ENCODE measurements at regions not wholly inside any gene's neighbourhood (a gene's known extent, or its start where the extent isn't known, plus 50 kb on each side); places are given as distances from the start of the nearest gene placed in this dataset.
"Not testable (repeated sequence)": the region's sequence is repeated elsewhere in the genome, so short reads cannot be mapped to it uniquely, and the experiment has no call there.

- no peak for DNase-seq
Observed at GRCh38 chr5:173667702-173668101, 51.3 kb upstream of the BOD1 start.

DNA sequence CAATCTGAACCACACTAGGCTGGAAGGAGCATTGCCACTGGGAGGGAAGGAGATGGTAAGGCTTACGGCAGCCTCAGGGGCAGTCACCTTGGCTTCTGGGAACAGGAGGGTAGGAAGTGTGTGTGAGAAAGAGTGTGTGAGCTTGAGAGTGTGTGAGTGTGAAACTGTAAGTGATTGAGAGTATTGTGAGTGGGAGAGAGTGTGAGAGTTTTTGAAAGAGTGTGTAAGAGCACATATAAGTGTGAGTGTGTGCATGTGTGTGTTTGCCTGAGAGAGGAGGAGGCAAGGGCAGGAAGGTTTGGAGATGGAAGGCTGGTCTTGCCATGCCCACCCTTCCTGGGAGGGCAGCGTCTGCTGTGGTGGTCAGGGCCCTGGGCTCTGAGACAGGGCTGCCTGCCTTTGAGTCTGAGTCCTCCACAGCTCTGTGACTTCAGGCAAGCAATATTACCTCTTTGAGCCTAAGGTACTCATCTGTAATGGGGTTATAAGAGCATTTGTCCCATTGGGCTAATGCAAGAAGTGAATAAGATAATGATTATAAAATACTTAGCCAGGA is 51.9 kb upstream of the BOD1 start:
- DNase-seq, result no peak

GRCh38 chr5:173668910-173669309 is 52.5 kb upstream of the BOD1 start:
- no peak for DNase-seq

GRCh38 chr5:173669483-173669882 is 53.0 kb upstream of the BOD1 start:
- DNase-seq, result no peak

DNA sequence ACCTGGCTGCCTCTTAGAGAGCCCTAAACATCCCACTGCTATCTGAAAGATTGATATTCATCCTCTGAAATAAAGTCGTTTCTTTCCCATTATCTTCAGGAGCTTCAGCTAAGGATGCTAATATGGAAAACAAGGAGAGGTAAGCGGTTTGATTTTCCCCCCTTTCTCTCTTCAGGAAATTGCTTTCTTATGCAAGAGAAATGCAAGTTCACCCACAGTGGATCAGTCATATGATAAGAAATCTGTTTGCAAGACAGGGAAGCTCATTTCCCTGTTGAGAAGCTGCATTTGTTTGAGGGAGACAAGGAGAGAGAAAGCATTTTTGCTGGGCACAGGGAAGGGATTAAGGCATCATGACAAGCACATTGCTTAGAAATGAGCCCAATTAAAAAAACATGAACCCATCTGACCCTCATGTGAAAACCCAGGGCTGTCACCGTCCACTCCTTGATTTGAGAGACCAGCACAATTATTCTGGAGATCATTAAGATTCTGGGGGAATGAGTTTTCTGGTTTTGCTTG is 53.7 kb upstream of the BOD1 start:
- no peak for DNase-seq

- no peak for DNase-seq
Observed at GRCh38 chr5:173670791-173671120, 54.3 kb upstream of the BOD1 start.

GRCh38 chr5:173671121-173671949 is 54.9 kb upstream of the BOD1 start:
- DNase-seq, result no peak

DNA sequence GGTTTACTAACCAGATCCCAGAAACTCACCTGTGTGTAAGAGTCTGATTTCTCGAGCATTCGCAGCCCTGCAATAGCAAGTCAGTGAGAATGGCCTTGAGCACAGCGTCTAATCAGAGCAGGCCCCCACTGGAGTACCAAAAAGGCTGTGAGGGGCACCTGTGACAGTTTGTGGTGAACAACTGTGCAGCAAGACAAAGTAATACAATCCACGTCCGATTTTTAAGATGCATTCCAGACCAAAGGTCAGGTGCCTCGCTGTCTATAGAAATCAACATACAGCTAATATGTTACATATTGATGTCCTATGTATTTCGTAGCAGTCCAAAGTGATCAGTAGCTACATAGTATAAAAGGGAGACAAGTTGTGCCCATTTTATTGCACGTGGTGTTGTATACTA is 55.7 kb upstream of the BOD1 start:
- no peak for DNase-seq

GRCh38 chr5:173672891-173673290 is 56.4 kb upstream of the BOD1 start:
- DNase-seq, result no peak

GRCh38 chr5:173673295-173674101 is 57.0 kb upstream of the BOD1 start:
- no peak for DNase-seq

DNA sequence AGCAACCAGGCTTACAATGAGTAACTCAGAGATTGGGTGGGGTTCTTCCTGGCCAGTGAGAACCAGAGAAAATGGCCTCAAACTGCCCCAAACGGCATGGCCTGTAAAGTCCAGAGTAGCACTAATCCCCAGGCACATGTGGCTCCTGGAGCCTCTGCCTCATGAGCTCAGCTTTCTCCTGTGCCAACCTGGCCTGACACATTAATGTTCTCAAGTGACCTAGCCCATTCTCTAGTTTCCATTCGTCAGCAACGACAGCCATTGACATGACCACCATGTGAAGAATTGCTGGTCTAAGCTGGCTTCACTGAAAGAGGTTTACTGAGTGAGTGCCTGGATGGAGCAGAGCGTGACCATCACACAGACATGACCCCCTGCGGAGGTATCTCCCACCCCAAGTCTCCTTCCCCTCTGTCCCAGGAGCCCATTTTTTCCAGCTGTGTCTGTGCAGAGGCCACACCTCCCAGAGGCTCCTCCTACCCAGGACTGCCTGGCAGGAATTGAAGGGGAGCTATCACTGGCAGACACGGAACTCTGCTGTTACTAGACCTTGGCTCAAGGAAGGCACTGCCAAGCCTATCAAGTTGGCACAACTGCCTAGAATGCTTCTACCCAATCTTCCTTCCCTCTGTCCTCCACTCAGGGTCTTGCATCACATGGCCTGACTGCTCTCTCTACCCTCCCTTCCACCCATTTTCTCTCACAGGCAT is 59.0 kb upstream of the BOD1 start:
- no peak for DNase-seq

GRCh38 chr5:173676375-173676774 is 59.9 kb upstream of the BOD1 start:
- DNase-seq, result no peak

DNA sequence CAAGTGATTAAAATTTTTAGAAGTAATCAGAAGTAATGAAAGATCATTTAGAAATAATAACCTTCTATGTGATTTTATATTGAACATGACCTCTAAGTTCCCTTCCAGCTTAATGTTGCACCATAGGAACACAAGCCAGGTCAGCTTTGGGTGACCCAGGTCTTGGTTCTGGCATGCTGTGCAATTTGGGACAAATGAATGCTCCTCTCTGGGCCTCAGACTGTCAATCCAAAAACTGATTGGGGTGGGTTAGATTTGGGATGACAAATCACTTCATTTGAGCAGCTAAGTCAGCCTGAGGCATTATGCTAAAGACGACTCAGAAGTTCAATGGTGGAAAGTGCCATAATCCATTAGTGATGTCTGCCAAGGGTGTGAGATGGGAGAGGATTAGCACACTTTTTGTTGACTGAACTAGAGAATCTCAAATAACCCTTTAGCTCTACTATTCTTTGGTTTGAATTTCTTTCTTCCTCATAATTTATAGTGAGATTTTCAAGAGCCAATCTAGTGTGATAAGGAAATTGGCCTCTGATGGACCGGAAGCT is 60.7 kb upstream of the BOD1 start:
- DNase-seq, result no peak

- peak; percentile 58 for DNase-seq
Observed at GRCh38 chr5:173679909-173680630, 63.6 kb upstream of the BOD1 start.

GRCh38 chr5:173680660-173681242 is 64.3 kb upstream of the BOD1 start:
- DNase-seq, result no peak

GRCh38 chr5:173682313-173682712 is 65.9 kb upstream of the BOD1 start:
- no peak for DNase-seq

DNA sequence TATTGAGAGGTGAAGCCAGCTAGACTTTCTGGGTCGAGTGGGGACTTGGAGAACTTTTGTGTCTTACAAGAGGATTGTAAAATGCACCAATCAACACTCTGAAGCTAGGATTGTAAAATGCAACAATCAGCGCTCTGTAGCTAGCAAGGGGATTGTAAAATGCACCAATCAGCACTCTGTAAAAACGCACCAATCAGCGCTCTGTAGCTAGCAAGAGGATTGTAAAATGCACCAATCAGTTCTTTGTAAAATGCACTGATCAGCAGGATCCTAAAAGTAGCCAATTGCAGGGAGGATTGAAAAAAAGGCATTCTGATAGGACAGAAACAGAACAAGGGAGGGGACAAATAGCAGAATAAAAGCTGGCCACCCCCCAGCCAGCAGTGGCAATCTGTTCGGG is 68.1 kb upstream of the BOD1 start:
- DNase-seq, result not testable (repeated sequence)

DNA sequence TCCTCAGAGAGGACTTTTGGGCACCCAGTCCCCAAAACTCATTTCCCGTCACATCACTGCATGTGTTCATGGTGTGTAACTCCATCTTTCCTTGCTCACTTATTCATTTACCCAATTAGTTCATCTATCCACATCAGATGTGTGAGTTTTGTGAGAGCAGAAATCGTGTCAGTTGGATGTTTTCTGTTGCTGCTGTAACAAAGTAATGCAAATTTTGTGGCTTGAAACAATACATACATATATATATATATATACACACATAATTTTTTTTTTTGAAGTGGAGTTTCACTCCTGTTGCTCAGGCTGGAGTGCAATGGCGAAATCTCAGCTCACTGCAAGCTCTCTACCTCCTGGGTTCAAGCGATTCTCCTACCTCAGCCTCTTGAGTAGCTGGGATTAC is 70.5 kb upstream of the BOD1 start:
- DNase-seq, result no peak

- peak; percentile 78 for DNase-seq
Observed at GRCh38 chr5:173688703-173689102, 72.3 kb upstream of the BOD1 start.

GRCh38 chr5:173689171-173689736 is 72.8 kb upstream of the BOD1 start:
- peak; percentile 96 for DNase-seq

GRCh38 chr5:173689737-173690360 is 73.4 kb upstream of the BOD1 start:
- peak; percentile 82 for DNase-seq
